ENCODE measurements at regions not wholly inside any gene's neighbourhood (a gene's known extent, or its start where the extent isn't known, plus 50 kb on each side); places are given as distances from the start of the nearest gene placed in this dataset.

DNA sequence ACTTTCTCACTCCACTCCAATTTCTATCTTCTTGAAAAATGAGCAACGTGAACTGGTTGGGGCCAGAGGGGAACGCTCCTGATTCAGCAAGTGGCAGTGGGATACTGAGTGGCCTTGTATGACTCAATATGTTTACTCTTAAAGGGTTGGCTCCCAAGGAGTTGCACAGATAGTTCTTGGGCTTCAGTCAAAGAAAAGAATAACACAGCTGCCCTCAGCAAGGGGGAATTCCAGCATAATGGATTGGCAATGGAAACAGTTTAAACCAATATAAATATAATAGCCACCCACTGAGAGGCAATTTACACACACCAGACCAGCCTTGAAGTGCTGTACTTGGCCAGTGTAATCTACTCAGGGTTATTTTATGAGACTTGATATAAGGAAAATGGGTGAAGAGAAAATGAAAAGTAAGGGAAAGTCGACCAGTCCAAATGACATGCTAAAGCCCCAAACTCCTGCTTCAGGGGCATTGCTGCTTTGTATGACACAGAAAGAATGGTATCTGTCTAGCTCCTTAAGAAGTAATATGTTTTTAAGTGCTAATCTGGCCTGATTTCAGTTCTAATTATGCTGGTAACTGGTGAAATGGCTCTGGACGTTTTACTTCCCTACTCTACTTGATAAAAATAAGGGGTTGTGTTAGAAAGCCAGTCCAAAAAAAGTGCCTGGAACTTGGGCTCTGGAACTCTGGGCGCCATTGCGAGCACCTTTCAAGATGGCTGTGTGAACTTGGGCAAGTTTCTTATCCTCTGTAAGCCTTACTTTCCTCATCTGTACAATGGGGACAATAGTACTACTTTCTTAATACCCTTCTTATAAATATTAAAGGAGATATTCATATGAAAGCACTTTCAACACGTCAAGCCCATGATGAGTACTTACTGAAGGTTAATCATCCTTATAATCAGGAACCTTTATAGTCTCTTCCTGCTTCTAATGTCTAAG lies 712.9 kb upstream of the MAP3K7 start:
- intact Hi-C loops (cut with micrococcal nuclease; ENCODE audit: unreplicated experiment) = no loop called here
- no peak for DNase-seq
- Histone ChIP-seq H3K9me3 (no peaks in the 10 kb centered on the region), H3K4me1 (no peaks in the 10 kb centered on the region), H3K4me3 (ENCODE audit: low read depth, low read length) (no peak overlapping the region), H3K27me3 (replicated peaks; ENCODE audit: control insufficient read depth, insufficient read depth, low read length) (no peaks in the 10 kb centered on the region), H3K36me3 (ENCODE audit: control insufficient read depth, insufficient read depth, low read length) (no peaks in the 10 kb centered on the region)
- ChIA-PET POLR2A (no interaction called here), CTCF (no interaction called here)
- no TSS peak for BruUV-seq (replicated peaks)
- Mint-ChIP-seq H3K36me3 (ENCODE audit: insufficient read depth, unreplicated experiment) (no peaks in the 10 kb centered on the region), H3K4me3 (ENCODE audit: unreplicated experiment) (no peak overlapping the region), H3K27ac (ENCODE audit: unreplicated experiment) (no peak overlapping the region), H3K27me3 (ENCODE audit: insufficient read depth, unreplicated experiment) (no peaks in the 10 kb centered on the region), H3K4me1 (ENCODE audit: low read depth, unreplicated experiment) (no peaks in the 10 kb centered on the region), H3K9me3 (ENCODE audit: unreplicated experiment) (no peaks in the 10 kb centered on the region)
- TF ChIP-seq, protein P1, sequence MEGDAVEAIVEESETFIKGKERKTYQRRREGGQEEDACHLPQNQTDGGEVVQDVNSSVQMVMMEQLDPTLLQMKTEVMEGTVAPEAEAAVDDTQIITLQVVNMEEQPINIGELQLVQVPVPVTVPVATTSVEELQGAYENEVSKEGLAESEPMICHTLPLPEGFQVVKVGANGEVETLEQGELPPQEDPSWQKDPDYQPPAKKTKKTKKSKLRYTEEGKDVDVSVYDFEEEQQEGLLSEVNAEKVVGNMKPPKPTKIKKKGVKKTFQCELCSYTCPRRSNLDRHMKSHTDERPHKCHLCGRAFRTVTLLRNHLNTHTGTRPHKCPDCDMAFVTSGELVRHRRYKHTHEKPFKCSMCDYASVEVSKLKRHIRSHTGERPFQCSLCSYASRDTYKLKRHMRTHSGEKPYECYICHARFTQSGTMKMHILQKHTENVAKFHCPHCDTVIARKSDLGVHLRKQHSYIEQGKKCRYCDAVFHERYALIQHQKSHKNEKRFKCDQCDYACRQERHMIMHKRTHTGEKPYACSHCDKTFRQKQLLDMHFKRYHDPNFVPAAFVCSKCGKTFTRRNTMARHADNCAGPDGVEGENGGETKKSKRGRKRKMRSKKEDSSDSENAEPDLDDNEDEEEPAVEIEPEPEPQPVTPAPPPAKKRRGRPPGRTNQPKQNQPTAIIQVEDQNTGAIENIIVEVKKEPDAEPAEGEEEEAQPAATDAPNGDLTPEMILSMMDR (IDR thresholded peaks at IDR 0.05; ENCODE audit: insufficient read depth in 1 of 2, low read depth in 1 of 2, low read length in 1 of 2, severe bottlenecking in 1 of 2, unreplicated experiment in 1 of 2) = no peak

GRCh38 chr6:91298543-91299145 lies 711.8 kb upstream of the MAP3K7 start:
- Histone ChIP-seq H3K27me3 (replicated peaks; ENCODE audit: control insufficient read depth, insufficient read depth, low read length) (no peaks in the 10 kb centered on the region), H3K9me3 (no peaks in the 10 kb centered on the region), H3K36me3 (ENCODE audit: control insufficient read depth, insufficient read depth, low read length) (no peaks in the 10 kb centered on the region), H3K4me3 (ENCODE audit: low read depth, low read length) (no peak overlapping the region), H3K4me1 (no peaks in the 10 kb centered on the region)
- Mint-ChIP-seq H3K36me3 (ENCODE audit: insufficient read depth, unreplicated experiment) (no peaks in the 10 kb centered on the region), H3K4me1 (ENCODE audit: low read depth, unreplicated experiment) (no peaks in the 10 kb centered on the region), H3K27me3 (ENCODE audit: insufficient read depth, unreplicated experiment) (no peaks in the 10 kb centered on the region), H3K4me3 (ENCODE audit: unreplicated experiment) (no peak overlapping the region), H3K27ac (ENCODE audit: unreplicated experiment) (no peak overlapping the region), H3K9me3 (ENCODE audit: unreplicated experiment) (no peaks in the 10 kb centered on the region)
- ChIA-PET CTCF (no interaction called here), POLR2A (no interaction called here)
- intact Hi-C loops (cut with micrococcal nuclease; ENCODE audit: unreplicated experiment) = no loop called here
- DNase-seq = no peak
- BruUV-seq (replicated peaks) = no TSS peak
- TF ChIP-seq, protein P1 (IDR thresholded peaks at IDR 0.05; ENCODE audit: insufficient read depth in 1 of 2, low read depth in 1 of 2, low read length in 1 of 2, severe bottlenecking in 1 of 2, unreplicated experiment in 1 of 2) = no peak

- no peaks in the 10 kb centered on the region for H3K36me3 ChIP-seq (ENCODE audit: control insufficient read depth, insufficient read depth, low read length)
- no TSS peak for BruUV-seq (replicated peaks)
- H3K27me3 ChIP-seq (replicated peaks; ENCODE audit: control insufficient read depth, insufficient read depth, low read length) = no peaks in the 10 kb centered on the region
- H3K4me1 ChIP-seq = no peaks in the 10 kb centered on the region
- intact Hi-C loops (cut with micrococcal nuclease; ENCODE audit: unreplicated experiment) = no loop called here
- Mint-ChIP-seq H3K27me3 (ENCODE audit: insufficient read depth, unreplicated experiment) (no peaks in the 10 kb centered on the region), H3K9me3 (ENCODE audit: unreplicated experiment) (no peaks in the 10 kb centered on the region), H3K4me3 (ENCODE audit: unreplicated experiment) (no peak overlapping the region), H3K36me3 (ENCODE audit: insufficient read depth, unreplicated experiment) (no peaks in the 10 kb centered on the region), H3K4me1 (ENCODE audit: low read depth, unreplicated experiment) (no peaks in the 10 kb centered on the region), H3K27ac (ENCODE audit: unreplicated experiment) (no peak overlapping the region)
- H3K9me3 ChIP-seq = no peaks in the 10 kb centered on the region
- no peak for DNase-seq
- ChIA-PET POLR2A (no interaction called here), CTCF (no interaction called here)
- TF ChIP-seq, protein P1 (IDR thresholded peaks at IDR 0.05; ENCODE audit: insufficient read depth in 1 of 2, low read depth in 1 of 2, low read length in 1 of 2, severe bottlenecking in 1 of 2, unreplicated experiment in 1 of 2) = no peak
- H3K4me3 ChIP-seq (ENCODE audit: low read depth, low read length) = no peak overlapping the region
These were observed 706.5 kb upstream of the MAP3K7 start for GRCh38 chr6:91293395-91293794.

Measured in Caco-2 (cell line).